WTC11 (cell line): ENCODE measurements at regions not wholly inside any gene's neighbourhood (a gene's known extent, or its start where the extent isn't known, plus 50 kb on each side); places are given as distances from the start of the nearest gene placed in this dataset.

Experiments
- ATAC-seq: fragments of 200-7000 bp; cut with Tn5 transposase; 2 replicates; pipeline ENCODE4 v1.10.0; 2021; ENCODE audit warnings: mild to moderate bottlenecking, moderate library complexity
- CTCF ChIA-PET: fragments of 300-600 bp; sonication (Branson Sonifier 250); formaldehyde crosslinking; loops from one replicate; lab custom pipeline; 2021; ENCODE audit warnings: antibody characterized with exemption; lab: Charles Lee
- POLR2A ChIA-PET: fragments of 350-600 bp; sonication (Branson Sonifier 250); formaldehyde crosslinking; loops from one replicate; lab custom pipeline; 2021; ENCODE audit warnings: antibody characterized with exemption; lab: Charles Lee
- DNase-seq: peaks from one replicate; pipeline ENCODE4 v3.0.0; 2021; ENCODE audit warnings: low spot score
- H3K27ac Mint-ChIP-seq: 2 replicates; pipeline ENCODE4 v1.8.0; 2021; ENCODE audit warnings: mixed read lengths
- H3K27me3 Mint-ChIP-seq: 2 replicates; pipeline ENCODE4 v1.8.0; 2021; ENCODE audit warnings: low read depth, mild to moderate bottlenecking, moderate library complexity, mixed read lengths
- H3K36me3 Mint-ChIP-seq: 2 replicates; pipeline ENCODE4 v1.8.0; 2021; ENCODE audit warnings: mixed read lengths
- H3K4me1 Mint-ChIP-seq: 2 replicates; pipeline ENCODE4 v1.8.0; 2022; ENCODE audit warnings: mixed read lengths
- H3K4me3 Mint-ChIP-seq: 2 replicates; pipeline ENCODE4 v1.8.0; 2021; ENCODE audit warnings: mild to moderate bottlenecking, moderate library complexity, mixed read lengths
- H3K9me3 Mint-ChIP-seq: 2 replicates; pipeline ENCODE4 v1.8.0; 2021; ENCODE audit warnings: mixed read lengths
- ATF1 ChIP-seq: sonication (generic); formaldehyde crosslinking; IDR thresholded peaks from 2 replicates; pipeline ENCODE4 v1.8.1; 2023; ENCODE audit warnings: mild to moderate bottlenecking, moderate library complexity, missing genetic modification reagents
- ATF2 ChIP-seq: sonication (generic); formaldehyde crosslinking; IDR thresholded peaks from 2 replicates; pipeline ENCODE4 v1.8.1; 2022; ENCODE audit warnings: low read depth, missing genetic modification reagents, borderline replicate concordance
- ATF6 ChIP-seq: sonication (generic); formaldehyde crosslinking; IDR thresholded peaks from 2 replicates; pipeline ENCODE4 v1.8.1; 2023; ENCODE audit warnings: mild to moderate bottlenecking, missing genetic modification reagents
- CREB1 ChIP-seq: sonication (generic); formaldehyde crosslinking; IDR thresholded peaks from 2 replicates; pipeline ENCODE4 v1.8.0; 2023; ENCODE audit warnings: mild to moderate bottlenecking, missing genetic modification reagents
- CREM ChIP-seq: sonication (generic); formaldehyde crosslinking; IDR thresholded peaks from 2 replicates; pipeline ENCODE4 v1.8.1; 2022; ENCODE audit warnings: mild to moderate bottlenecking, missing genetic modification reagents, moderate library complexity
- ESRRA ChIP-seq: sonication (generic); formaldehyde crosslinking; IDR thresholded peaks from 2 replicates; pipeline ENCODE4 v1.8.1; 2022; ENCODE audit warnings: mild to moderate bottlenecking, missing genetic modification reagents, borderline replicate concordance
- IRF1 ChIP-seq: sonication (generic); formaldehyde crosslinking; IDR thresholded peaks from 2 replicates; pipeline ENCODE4 v1.8.0; 2023; ENCODE audit warnings: missing genetic modification reagents
- JUN ChIP-seq: sonication (generic); formaldehyde crosslinking; IDR thresholded peaks from 2 replicates; pipeline ENCODE4 v1.8.0; 2023; ENCODE audit warnings: mild to moderate bottlenecking, missing genetic modification reagents
- MAX ChIP-seq: sonication (generic); formaldehyde crosslinking; IDR thresholded peaks from 2 replicates; pipeline ENCODE4 v1.8.0; 2022; ENCODE audit warnings: mild to moderate bottlenecking, missing genetic modification reagents
- SP1 ChIP-seq: sonication (generic); formaldehyde crosslinking; conservative IDR thresholded peaks from 2 replicates; pipeline ENCODE4 v1.8.1; 2022; ENCODE audit warnings: missing genetic modification reagents
- ZBTB43 ChIP-seq: sonication (generic); formaldehyde crosslinking; IDR thresholded peaks from 2 replicates; pipeline ENCODE4 v1.8.1; 2023; ENCODE audit warnings: mild to moderate bottlenecking, missing genetic modification reagents
- ZNF317 ChIP-seq: sonication (generic); formaldehyde crosslinking; IDR thresholded peaks from 2 replicates; pipeline ENCODE4 v1.8.1; 2023; ENCODE audit warnings: low read depth, mild to moderate bottlenecking, moderate library complexity, missing genetic modification reagents, borderline replicate concordance
- ZNF423 ChIP-seq: fragments of 250-450 bp; sonication (Bioruptor Pico); IDR thresholded peaks from 2 replicates; pipeline ENCODE4 v2.1.2; 2022; ENCODE audit warnings: mild to moderate bottlenecking, moderate library complexity
- ZNF425 ChIP-seq: fragments of 250-450 bp; sonication (Bioruptor Pico); conservative IDR thresholded peaks from 2 replicates; pipeline ENCODE4 v1.9.0; 2021; ENCODE audit warnings: mild to moderate bottlenecking
- ZNF532 ChIP-seq: fragments of 250-450 bp; sonication (Bioruptor Pico); IDR thresholded peaks from 2 replicates; pipeline ENCODE4 v1.9.0; 2021; ENCODE audit warnings: mild to moderate bottlenecking, borderline replicate concordance
- TF ChIP-seq, protein P1 (sequence below): sonication (generic); formaldehyde crosslinking; conservative IDR thresholded peaks from 2 replicates; pipeline ENCODE4 v1.8.1; 2022; ENCODE audit warnings: mild to moderate bottlenecking, missing genetic modification reagents
- TF ChIP-seq, protein P2 (sequence below): sonication (generic); formaldehyde crosslinking; IDR thresholded peaks from 2 replicates; pipeline ENCODE4 v1.8.1; 2023; ENCODE audit warnings: mild to moderate bottlenecking, missing genetic modification reagents, moderate library complexity

DNA sequence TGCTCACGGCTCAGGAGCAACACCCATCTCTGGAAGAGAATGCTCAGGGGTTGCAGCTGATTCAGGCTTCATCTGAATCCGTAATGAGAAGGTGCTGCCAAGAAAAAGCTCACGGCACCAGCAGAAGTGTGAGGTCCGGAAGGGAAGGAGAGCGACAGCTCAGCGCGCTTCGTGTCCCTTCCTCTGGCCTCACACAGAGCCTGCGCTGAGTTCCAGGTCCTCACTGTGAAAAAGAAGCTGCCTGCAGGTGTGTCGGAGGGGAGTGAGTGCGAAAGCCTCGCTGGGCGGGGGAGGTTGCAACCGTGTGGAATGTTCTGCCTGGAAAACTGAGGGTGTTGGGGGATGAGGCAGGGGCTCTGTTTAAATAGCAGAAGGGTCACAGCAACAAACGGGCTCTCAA is 76.2 kb upstream of the TWIST2 start:
- DNase-seq, result no peak
- CTCF ChIA-PET, result interaction anchor here (0.5 to 2.4 kb wide), 7 partner anchors 9 to 780 kb away, joined by 3 to 9 read pairs (median 5); no protein-coding TSS in a partner anchor
- Mint-ChIP-seq H3K27me3 (no peaks in the 10 kb centered on the region; the same call in 1 of the 2 replicates), H3K9me3 (no peaks in the 10 kb centered on the region), H3K4me1 (peaks cover 15% of the 10 kb centered on the region), H3K36me3 (no peaks in the 10 kb centered on the region), H3K27ac (no peak overlapping the region), H3K4me3 (no peak overlapping the region)
- peak; percentile 41 for ATAC-seq
- POLR2A ChIA-PET, result no interaction called here
- TF ChIP-seq ZNF423 (CRISPR knock-in tag) (no peak), JUN (CRISPR knock-in tag) (no peak), IRF1 (CRISPR knock-in tag) (no peak)
- TF ChIP-seq, protein P1, sequence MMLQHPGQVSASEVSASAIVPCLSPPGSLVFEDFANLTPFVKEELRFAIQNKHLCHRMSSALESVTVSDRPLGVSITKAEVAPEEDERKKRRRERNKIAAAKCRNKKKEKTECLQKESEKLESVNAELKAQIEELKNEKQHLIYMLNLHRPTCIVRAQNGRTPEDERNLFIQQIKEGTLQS, result no peak

DNA sequence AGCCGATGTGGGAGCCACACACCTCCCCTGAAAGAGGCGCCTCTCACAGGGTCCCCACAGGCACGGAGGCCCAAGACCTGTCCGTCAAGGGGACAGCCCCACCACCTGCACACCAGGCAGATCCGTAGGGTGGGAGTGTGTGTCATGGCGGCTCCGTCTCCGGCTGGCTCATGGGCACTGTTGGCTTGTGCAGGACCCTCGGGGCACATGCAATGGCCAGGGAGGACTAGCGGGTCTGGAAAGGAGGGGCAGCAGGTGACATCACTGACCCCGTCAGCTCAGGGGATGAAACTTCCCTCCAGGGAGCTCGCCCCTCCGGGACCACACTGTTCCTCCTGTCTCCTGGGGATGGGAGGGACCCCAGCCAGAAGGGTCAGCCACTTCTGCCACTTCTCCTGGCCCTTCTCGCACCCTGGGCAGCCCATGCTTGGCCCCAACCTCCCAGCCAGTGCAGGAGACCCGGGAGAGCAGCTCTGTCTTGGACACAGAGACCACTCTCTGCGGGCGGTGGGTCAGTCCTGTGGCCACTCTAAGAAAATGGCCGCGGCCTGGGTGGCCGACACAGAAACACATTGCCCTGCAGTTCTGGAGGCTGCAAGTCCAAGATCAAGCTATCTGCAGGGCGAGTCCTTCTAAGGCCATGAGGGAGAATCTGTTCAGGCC is 75.1 kb upstream of the TWIST2 start:
- CTCF ChIA-PET, result interaction anchor here (2.4 to 3.7 kb wide), 2 partner anchors 12 to 19 kb away, joined by 9 to 11 read pairs; no protein-coding TSS in a partner anchor
- Mint-ChIP-seq H3K27ac (no peak overlapping the region), H3K27me3 (no peaks in the 10 kb centered on the region; the same call in 1 of the 2 replicates), H3K9me3 (no peaks in the 10 kb centered on the region), H3K4me1 (peaks cover 15% of the 10 kb centered on the region), H3K36me3 (no peaks in the 10 kb centered on the region), H3K4me3 (no peak overlapping the region)
- ATAC-seq (no peak), DNase-seq (no peak)
- POLR2A ChIA-PET, result no interaction called here
- TF ChIP-seq, protein P2, sequence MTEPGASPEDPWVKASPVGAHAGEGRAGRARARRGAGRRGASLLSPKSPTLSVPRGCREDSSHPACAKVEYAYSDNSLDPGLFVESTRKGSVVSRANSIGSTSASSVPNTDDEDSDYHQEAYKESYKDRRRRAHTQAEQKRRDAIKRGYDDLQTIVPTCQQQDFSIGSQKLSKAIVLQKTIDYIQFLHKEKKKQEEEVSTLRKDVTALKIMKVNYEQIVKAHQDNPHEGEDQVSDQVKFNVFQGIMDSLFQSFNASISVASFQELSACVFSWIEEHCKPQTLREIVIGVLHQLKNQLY (CRISPR knock-in tag), result no peak
- TF ChIP-seq ZNF425 (CRISPR knock-in tag), result no peak
- no peak for TF ChIP-seq MAX
- TF ChIP-seq ATF1 (CRISPR knock-in tag), result no peak
- no peak for TF ChIP-seq CREB1 (CRISPR knock-in tag)
- no peak for TF ChIP-seq ESRRA
- TF ChIP-seq ZNF532 (CRISPR knock-in tag), result no peak
- no peak for TF ChIP-seq ZBTB43 (CRISPR knock-in tag)
- no peak for TF ChIP-seq SP1
- TF ChIP-seq ZNF317 (CRISPR knock-in tag), result no peak
- no peak for TF ChIP-seq ATF2 (CRISPR knock-in tag)
- TF ChIP-seq CREM (CRISPR knock-in tag), result no peak
- no peak for TF ChIP-seq ATF6 (CRISPR knock-in tag)
